B cell (primary cell): ENCODE measurements at regions not wholly inside any gene's neighbourhood (a gene's known extent, or its start where the extent isn't known, plus 50 kb on each side); places are given as distances from the start of the nearest gene placed in this dataset.

Source experiments
- ATAC-seq: fragments of 200-7000 bp; cut with Tn5 transposase; one replicate; pipeline ENCODE4 v1.10.0; 2021; ENCODE audit warnings: low read depth, mild to moderate bottlenecking, moderate number of reproducible peaks, moderate library complexity
- CTCF ChIA-PET: fragments of 350-600 bp; sonication (Branson Sonifier 250); formaldehyde crosslinking; loops from one replicate; lab custom pipeline; 2021; ENCODE audit warnings: antibody characterized with exemption, inconsistent platforms; lab: Charles Lee
- POLR2A ChIA-PET: fragments of 350-600 bp; sonication (Branson Sonifier 250); formaldehyde crosslinking; loops from one replicate; lab custom pipeline; 2021; ENCODE audit warnings: antibody characterized with exemption; lab: Charles Lee
- DNase-seq: peaks from one replicate; pipeline ENCODE4 v3.0.0; 2013
- H2AFZ ChIP-seq: 2 replicates; pipeline ENCODE4 v1.6.1; 2012; ENCODE audit warnings: mild to moderate bottlenecking, low read depth, low read length; ENCODE audit not compliant: insufficient read depth, poor library complexity, severe bottlenecking
- H3K27ac ChIP-seq, 2 donors: 1 replicate in 1 of 2; 2 replicates in 1 of 2; pipeline ENCODE4 v1.5.1; 2012 to 2013; ENCODE audit warnings: low read length in 2 of 2, mild to moderate bottlenecking in 2 of 2, moderate library complexity in 1 of 2
- H3K27me3 ChIP-seq, 4 experiments: fragments of 200-600 bp in 1 of 4; sonication (generic) in 1 of 4; replicated peaks in 1 of 4; 1 replicate in 2 of 4; 2 replicates in 2 of 4; pipeline versions ENCODE4 v1.6.1 to v1.7.0; 2013 to 2016; ENCODE audit warnings: low read length in 3 of 4, mild to moderate bottlenecking in 2 of 4, mixed read lengths in 1 of 4, moderate library complexity in 1 of 4; ENCODE audit not compliant: insufficient read depth in 4 of 4, control insufficient read depth in 3 of 4; ENCODE audit errors: control extremely low read depth in 1 of 4
- H3K36me3 ChIP-seq, 2 experiments: replicated peaks in 1 of 2; 1 replicate in 1 of 2; 2 replicates in 1 of 2; pipeline versions ENCODE4 v1.6.1 to v1.7.1; 2013; ENCODE audit warnings: low read length in 1 of 2; ENCODE audit not compliant: insufficient read depth in 2 of 2, control insufficient read depth in 1 of 2; ENCODE audit errors: control extremely low read depth in 1 of 2, extremely low read depth in 1 of 2
- H3K4me1 ChIP-seq, 2 donors: fragments of 200-600 bp in 1 of 2; sonication (generic) in 1 of 2; 1 replicate in 1 of 2; 2 replicates in 1 of 2; pipeline versions ENCODE4 v1.5.1 to v1.6.1; 2013 to 2017; ENCODE audit warnings: low read length in 2 of 2; ENCODE audit not compliant: control insufficient read depth in 2 of 2, insufficient read depth in 2 of 2
- H3K4me2 ChIP-seq: replicated peaks from 2 replicates; pipeline ENCODE3; 2012; ENCODE audit warnings: mild to moderate bottlenecking, low read depth, low read length; ENCODE audit not compliant: poor library complexity, severe bottlenecking
- H3K4me3 ChIP-seq, 5 experiments: fragments of 200-600 bp in 1 of 5; sonication (generic) in 1 of 5; 1 replicate in 3 of 5; 2 replicates in 2 of 5; pipeline versions ENCODE4 v1.5.1 to v1.7.0; 2011 to 2016; ENCODE audit warnings: low read length in 4 of 5, mild to moderate bottlenecking in 4 of 5, low read depth in 2 of 5, control low read depth in 1 of 5, moderate library complexity in 1 of 5; ENCODE audit not compliant: insufficient read depth in 1 of 5; ENCODE audit errors: control extremely low read depth in 1 of 5, extremely low read depth in 1 of 5
- H3K79me2 ChIP-seq: fragments of 200-600 bp; sonication (generic); one replicate; pipeline ENCODE4 v1.6.0; 2016; ENCODE audit warnings: low read length; ENCODE audit not compliant: control insufficient read depth, insufficient read depth
- H3K9ac ChIP-seq: fragments of 200-600 bp; sonication (generic); 2 replicates; pipeline ENCODE4 v1.6.1; 2017; ENCODE audit warnings: mild to moderate bottlenecking, low read length, moderate library complexity
- H3K9me3 ChIP-seq, 3 donors: one replicate each; pipeline versions ENCODE4 v1.6.1 to v1.7.1; 2013; ENCODE audit warnings: low read length in 2 of 3; ENCODE audit not compliant: control insufficient read depth in 2 of 3, insufficient read depth in 1 of 3; ENCODE audit errors: control extremely low read depth in 1 of 3
- H4K20me1 ChIP-seq: 2 replicates; pipeline ENCODE4 v1.6.0; 2012; ENCODE audit warnings: mild to moderate bottlenecking, low read length; ENCODE audit not compliant: insufficient read depth, control insufficient read depth, poor library complexity, severe bottlenecking
- H3K27ac Mint-ChIP-seq: one replicate; pipeline ENCODE4 v1.8.0; 2021; ENCODE audit warnings: mixed read lengths
- H3K27me3 Mint-ChIP-seq: one replicate; pipeline ENCODE4 v1.8.0; 2021; ENCODE audit warnings: mixed read lengths
- H3K4me1 Mint-ChIP-seq: one replicate; pipeline ENCODE4 v1.8.0; 2021; ENCODE audit warnings: mixed read lengths
- H3K4me3 Mint-ChIP-seq: one replicate; pipeline ENCODE4 v1.8.0; 2021; ENCODE audit warnings: mixed read lengths
- H3K9me3 Mint-ChIP-seq: one replicate; pipeline ENCODE4 v1.8.0; 2022; ENCODE audit warnings: mixed read lengths; ENCODE audit not compliant: insufficient read depth
- CTCF ChIP-seq: fragments of 200-600 bp; IDR thresholded peaks from one replicate; pipeline ENCODE4 v1.8.0; 2022; ENCODE audit warnings: antibody characterized with exemption, mild to moderate bottlenecking
- EZH2 ChIP-seq: IDR thresholded peaks from 2 replicates; pipeline ENCODE4 v1.6.1; 2012; ENCODE audit warnings: borderline replicate concordance, low read depth, mild to moderate bottlenecking, moderate library complexity, low read length; ENCODE audit not compliant: insufficient read depth, poor library complexity, severe bottlenecking
- WGBS: methylation state at CpG from one replicate; pipeline ENCODE4 v1.1.5; 2013; ENCODE audit warnings: missing lambda C conversion rate; ENCODE audit not compliant: insufficient coverage; 5-methylcytosine and 5-hydroxymethylcytosine counted together
- intact Hi-C: fragments of 100-400 bp; cut with micrococcal nuclease; formaldehyde crosslinking; loops from one replicate; pipeline ENCODE4 v1.10.0; 2022

GRCh38 chr11:23606191-23606590 is 745.9 kb upstream of the CCDC179 start:
- DNase-seq, result no peak
- Histone ChIP-seq H3K4me3 (no peak overlapping the region), H3K27me3 (no peaks in the 10 kb centered on the region), H4K20me1 (no peaks in the 10 kb centered on the region), H3K9me3 (no peaks in the 10 kb centered on the region), H3K9ac (no peak overlapping the region), H3K4me2 (no peak overlapping the region), H3K4me1 (no peaks in the 10 kb centered on the region), H3K36me3 (no peaks in the 10 kb centered on the region), H3K27ac (no peak overlapping the region), H2AFZ (no peak overlapping the region), H3K79me2 (no peaks in the 10 kb centered on the region)
- intact Hi-C loops, result no loop called here
- CTCF ChIA-PET, result no interaction called here
- POLR2A ChIA-PET, result no interaction called here
- Mint-ChIP-seq H3K4me1 (no peaks in the 10 kb centered on the region), H3K9me3 (no peaks in the 10 kb centered on the region), H3K27ac (no peak overlapping the region), H3K27me3 (no peaks in the 10 kb centered on the region), H3K4me3 (no peak overlapping the region)
- TF ChIP-seq CTCF (no peak), EZH2 (no peak)
- WGBS, result no CpG with 5 or more reads among the region's 1 CpG
- no peak for ATAC-seq

- no peak for TF ChIP-seq CTCF
- no peak for TF ChIP-seq EZH2
- Mint-ChIP-seq H3K9me3 (no peaks in the 10 kb centered on the region), H3K4me1 (no peaks in the 10 kb centered on the region), H3K27me3 (no peaks in the 10 kb centered on the region), H3K4me3 (no peak overlapping the region), H3K27ac (no peak overlapping the region)
- Histone ChIP-seq H4K20me1 (no peaks in the 10 kb centered on the region), H3K4me1 (no peaks in the 10 kb centered on the region), H2AFZ (no peak overlapping the region), H3K4me2 (no peak overlapping the region), H3K79me2 (no peaks in the 10 kb centered on the region), H3K36me3 (no peaks in the 10 kb centered on the region), H3K27me3 (no peaks in the 10 kb centered on the region), H3K9ac (no peak overlapping the region), H3K4me3 (no peak overlapping the region), H3K9me3 (no peaks in the 10 kb centered on the region), H3K27ac (no peak overlapping the region)
- ChIA-PET CTCF (no interaction called here), POLR2A (no interaction called here)
- ATAC-seq (no peak), DNase-seq (no peak)
- WGBS, result 86% methylated on average over 1 of the region's 3 CpGs
- intact Hi-C loops, result no loop called here
These were observed 751.5 kb upstream of the CCDC179 start for GRCh38 chr11:23611726-23612125.
